ENCODE measurements at regions not wholly inside any gene's neighbourhood (a gene's known extent, or its start where the extent isn't known, plus 50 kb on each side); places are given as distances from the start of the nearest gene placed in this dataset.
A peak's percentile ranks its signal among the peaks of the same experiment; 100 is the strongest.

- no peaks in the 10 kb centered on the region; the same call in 2 of the 3 replicates for H3K9me3 Mint-ChIP-seq
Measured at GRCh38 chr2:53567073-53567472, 200.5 kb upstream of the CHAC2 start.

GRCh38 chr2:53562407-53562806 lies 205.2 kb upstream of the CHAC2 start:
- H2AFZ ChIP-seq: no peak overlapping the region
- no peaks in the 10 kb centered on the region for H3K4me1 ChIP-seq (ENCODE audit: insufficient read depth)
- no peaks in the 10 kb centered on the region for H3F3A ChIP-seq (replicated peaks; ENCODE audit: low read depth)
- H3K4me1 Mint-ChIP-seq: no peaks in the 10 kb centered on the region
- no peaks in the 10 kb centered on the region for H4K20me1 ChIP-seq (replicated peaks; ENCODE audit: insufficient read depth)
- no peak overlapping the region for H3K4me3 Mint-ChIP-seq
- no peaks in the 10 kb centered on the region for H3K79me2 ChIP-seq (replicated peaks; ENCODE audit: insufficient read depth)
- no peak overlapping the region for H3K4me2 ChIP-seq
- H3K4me3 ChIP-seq: no peak overlapping the region
- peaks cover 5% of the 10 kb centered on the region for H3K27me3 Mint-ChIP-seq (ENCODE audit: insufficient read depth, low read depth, poor library complexity)
- H3K9me2 ChIP-seq (ENCODE audit: insufficient read depth): peaks cover 3% of the 10 kb centered on the region; the same call in 1 of the 2 replicates
- DNase-seq (ENCODE audit: low spot score): no peak
- H3K27ac ChIP-seq (ENCODE audit: low read depth): no peak overlapping the region
- H3K9me3 Mint-ChIP-seq: peaks cover 5% of the 10 kb centered on the region; the same call in 2 of the 3 replicates
- no peak overlapping the region; the same call in 1 of the 2 replicates for H3K27ac Mint-ChIP-seq
- no peaks in the 10 kb centered on the region for H3K27me3 ChIP-seq (ENCODE audit: insufficient read depth)
- no peaks in the 10 kb centered on the region for H3K36me3 Mint-ChIP-seq (ENCODE audit: low read depth)
- no peaks in the 10 kb centered on the region for H3K36me3 ChIP-seq (ENCODE audit: insufficient read depth)
- ATAC-seq: no peak
- TF ChIP-seq CTCF (conservative IDR thresholded peaks at IDR 0.05; ENCODE audit: low read depth in 2 of 2) (no peak), NANOG (IDR thresholded peaks at IDR 0.05; ENCODE audit: borderline replicate concordance) (no peak), CREB1 (CRISPR knock-in tag; IDR thresholded peaks at IDR 0.05; ENCODE audit: low read depth) (no peak), ZNF114 (CRISPR knock-in tag; IDR thresholded peaks at IDR 0.05) (no peak), ZNF331 (CRISPR knock-in tag; IDR thresholded peaks at IDR 0.05; ENCODE audit: low read depth) (no peak), EZH2 (IDR thresholded peaks at IDR 0.05; ENCODE audit: low read depth, unreplicated experiment) (no peak), ETS1 (IDR thresholded peaks at IDR 0.05) (no peak)

More at GRCh38 chr2:53567073-53567472, 200.5 kb upstream of the CHAC2 start:
- Histone ChIP-seq H3K4me1 (ENCODE audit: insufficient read depth) (no peaks in the 10 kb centered on the region), H3K9me2 (ENCODE audit: insufficient read depth) (peaks cover 1% of the 10 kb centered on the region; the same call in 1 of the 2 replicates), H3K4me3 (no peak overlapping the region), H2AFZ (peak overlapping the region; percentile 89), H3F3A (replicated peaks; ENCODE audit: low read depth) (no peaks in the 10 kb centered on the region), H3K27ac (ENCODE audit: low read depth) (no peak overlapping the region), H3K4me2 (no peak overlapping the region), H4K20me1 (replicated peaks; ENCODE audit: insufficient read depth) (no peaks in the 10 kb centered on the region), H3K36me3 (ENCODE audit: insufficient read depth) (no peaks in the 10 kb centered on the region), H3K27me3 (ENCODE audit: insufficient read depth) (no peaks in the 10 kb centered on the region), H3K79me2 (replicated peaks; ENCODE audit: insufficient read depth) (no peaks in the 10 kb centered on the region)
- peaks cover 3% of the 10 kb centered on the region for H3K27me3 Mint-ChIP-seq (ENCODE audit: insufficient read depth, low read depth, poor library complexity)
- H3K27ac Mint-ChIP-seq: no peak overlapping the region
- no peak overlapping the region for H3K4me3 Mint-ChIP-seq
- no peak for TF ChIP-seq REST (IDR thresholded peaks at IDR 0.05; ENCODE audit: unreplicated experiment)
- TF ChIP-seq EZH2phosphoT487 (IDR thresholded peaks at IDR 0.05; ENCODE audit: unreplicated experiment): no peak
- no peak for TF ChIP-seq ZNF331 (CRISPR knock-in tag; IDR thresholded peaks at IDR 0.05; ENCODE audit: low read depth)
- no peak for TF ChIP-seq POLR2AphosphoS5 (IDR thresholded peaks at IDR 0.05; ENCODE audit: low read depth)
- TF ChIP-seq EZH2 (IDR thresholded peaks at IDR 0.05; ENCODE audit: low read depth, unreplicated experiment): no peak
- no peak for TF ChIP-seq CREB1 (CRISPR knock-in tag; IDR thresholded peaks at IDR 0.05; ENCODE audit: low read depth)
- TF ChIP-seq NANOG (IDR thresholded peaks at IDR 0.05; ENCODE audit: borderline replicate concordance): no peak
- H3K4me1 Mint-ChIP-seq: peaks cover 3% of the 10 kb centered on the region; the same call in 2 of the 3 replicates
- no peaks in the 10 kb centered on the region for H3K36me3 Mint-ChIP-seq (ENCODE audit: low read depth)
- no peak for ATAC-seq
- no peak for DNase-seq (ENCODE audit: low spot score)

All from GM23338 (cell line).